ENCODE measurements at regions not wholly inside any gene's neighbourhood (a gene's known extent, or its start where the extent isn't known, plus 50 kb on each side); places are given as distances from the start of the nearest gene placed in this dataset.

DNA sequence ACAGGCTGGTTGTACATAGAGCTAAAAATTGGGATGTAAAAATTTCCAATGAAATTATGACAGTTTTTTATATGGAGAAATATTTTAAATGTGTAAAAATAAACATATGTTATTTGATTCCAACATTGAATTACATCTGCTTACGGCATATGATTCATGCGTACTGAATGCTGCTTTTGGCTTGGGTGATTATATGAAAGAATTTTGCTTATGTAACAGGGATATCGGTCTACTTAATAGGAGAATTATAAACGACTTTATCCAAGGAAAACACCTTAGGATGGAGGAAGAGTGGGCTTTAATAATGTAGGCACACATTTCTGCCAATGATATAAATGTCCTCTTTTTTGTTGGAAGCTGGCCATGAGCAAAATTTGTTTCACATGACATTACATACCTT is 197.3 kb upstream of the GOT2 start:
- TF ChIP-seq, protein P1, sequence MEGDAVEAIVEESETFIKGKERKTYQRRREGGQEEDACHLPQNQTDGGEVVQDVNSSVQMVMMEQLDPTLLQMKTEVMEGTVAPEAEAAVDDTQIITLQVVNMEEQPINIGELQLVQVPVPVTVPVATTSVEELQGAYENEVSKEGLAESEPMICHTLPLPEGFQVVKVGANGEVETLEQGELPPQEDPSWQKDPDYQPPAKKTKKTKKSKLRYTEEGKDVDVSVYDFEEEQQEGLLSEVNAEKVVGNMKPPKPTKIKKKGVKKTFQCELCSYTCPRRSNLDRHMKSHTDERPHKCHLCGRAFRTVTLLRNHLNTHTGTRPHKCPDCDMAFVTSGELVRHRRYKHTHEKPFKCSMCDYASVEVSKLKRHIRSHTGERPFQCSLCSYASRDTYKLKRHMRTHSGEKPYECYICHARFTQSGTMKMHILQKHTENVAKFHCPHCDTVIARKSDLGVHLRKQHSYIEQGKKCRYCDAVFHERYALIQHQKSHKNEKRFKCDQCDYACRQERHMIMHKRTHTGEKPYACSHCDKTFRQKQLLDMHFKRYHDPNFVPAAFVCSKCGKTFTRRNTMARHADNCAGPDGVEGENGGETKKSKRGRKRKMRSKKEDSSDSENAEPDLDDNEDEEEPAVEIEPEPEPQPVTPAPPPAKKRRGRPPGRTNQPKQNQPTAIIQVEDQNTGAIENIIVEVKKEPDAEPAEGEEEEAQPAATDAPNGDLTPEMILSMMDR (IDR thresholded peaks at IDR 0.05; ENCODE audit: insufficient read depth, low read length), result no peak
- no peak overlapping the region for H3K4me3 ChIP-seq (ENCODE audit: low read depth, low read length)
- DNase-seq (ENCODE audit: low read depth), result no peak

DNA sequence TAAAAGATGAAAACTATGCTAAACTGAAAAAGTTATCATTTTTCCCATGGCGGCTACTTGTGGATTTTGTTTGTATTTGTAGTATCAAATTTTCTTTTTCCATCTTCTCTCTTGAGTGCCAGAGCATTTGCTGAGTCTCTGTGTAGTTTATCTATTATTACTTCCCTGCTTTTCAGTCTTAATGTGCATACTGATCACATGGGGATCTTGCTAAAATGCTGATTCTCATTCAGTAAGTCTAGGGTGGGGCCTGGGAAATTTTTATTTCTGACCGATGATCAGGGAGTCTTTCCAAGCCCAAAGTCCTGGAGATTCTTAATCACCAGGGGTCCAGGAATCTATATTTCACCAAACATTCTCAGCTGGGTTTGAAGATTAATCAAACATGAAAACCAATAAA is 189.0 kb upstream of the GOT2 start:
- no peak overlapping the region for H3K4me3 ChIP-seq (ENCODE audit: low read depth, low read length)
- DNase-seq (ENCODE audit: low read depth), result no peak
- TF ChIP-seq, protein P1 (IDR thresholded peaks at IDR 0.05; ENCODE audit: insufficient read depth, low read length), result no peak

DNA sequence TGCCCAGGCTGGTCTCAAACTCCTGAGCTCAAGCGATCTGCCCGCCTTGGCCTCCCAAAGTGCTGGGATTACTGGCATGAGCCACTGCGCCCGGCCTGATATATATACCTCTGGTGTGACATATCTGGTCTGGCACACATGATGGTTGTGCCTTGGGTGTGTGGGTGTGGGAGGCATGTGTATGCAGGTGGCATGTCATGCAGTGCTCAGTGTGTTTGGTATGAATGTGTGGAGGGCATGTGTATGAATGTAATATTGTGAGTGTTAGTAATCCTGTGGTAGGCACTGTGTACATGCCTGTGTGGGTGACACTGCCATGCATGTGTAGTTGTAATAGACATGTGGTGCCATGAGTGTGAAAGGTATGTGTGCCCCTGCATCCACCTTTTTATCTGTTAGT is 179.3 kb upstream of the GOT2 start:
- no peak for DNase-seq (ENCODE audit: low read depth)
- TF ChIP-seq, protein P1 (IDR thresholded peaks at IDR 0.05; ENCODE audit: insufficient read depth, low read length), result no peak
- no peak overlapping the region for H3K4me3 ChIP-seq (ENCODE audit: low read depth, low read length)

DNA sequence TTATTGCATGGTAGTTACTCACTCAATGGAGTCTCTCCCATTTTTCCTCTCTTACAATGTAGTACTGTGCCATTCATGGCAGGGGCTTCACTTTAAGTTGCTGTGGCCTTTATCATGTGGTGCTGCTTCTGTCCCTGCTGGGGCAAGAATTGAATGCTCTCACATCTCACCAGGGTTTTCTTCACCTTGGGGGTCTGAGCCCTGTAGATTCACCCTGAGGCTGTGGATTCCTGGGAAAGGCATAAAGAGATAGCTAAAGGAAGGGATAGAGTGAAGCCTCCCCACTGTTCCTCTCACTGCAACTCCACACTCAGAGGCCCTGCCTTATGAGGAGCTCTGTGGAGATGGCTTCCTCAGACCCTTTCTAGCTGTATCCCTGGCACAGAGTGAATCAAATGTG is 178.5 kb upstream of the GOT2 start:
- TF ChIP-seq, protein P1 (IDR thresholded peaks at IDR 0.05; ENCODE audit: insufficient read depth, low read length), result no peak
- no peak for DNase-seq (ENCODE audit: low read depth)
- H3K4me3 ChIP-seq (ENCODE audit: low read depth, low read length), result no peak overlapping the region

GRCh38 chr16:58906981-58907715 is 173.0 kb upstream of the GOT2 start:
- DNase-seq (ENCODE audit: low read depth), result no peak
- H3K4me3 ChIP-seq (ENCODE audit: low read depth, low read length), result no peak overlapping the region
- TF ChIP-seq, protein P1 (IDR thresholded peaks at IDR 0.05; ENCODE audit: insufficient read depth, low read length), result no peak

DNA sequence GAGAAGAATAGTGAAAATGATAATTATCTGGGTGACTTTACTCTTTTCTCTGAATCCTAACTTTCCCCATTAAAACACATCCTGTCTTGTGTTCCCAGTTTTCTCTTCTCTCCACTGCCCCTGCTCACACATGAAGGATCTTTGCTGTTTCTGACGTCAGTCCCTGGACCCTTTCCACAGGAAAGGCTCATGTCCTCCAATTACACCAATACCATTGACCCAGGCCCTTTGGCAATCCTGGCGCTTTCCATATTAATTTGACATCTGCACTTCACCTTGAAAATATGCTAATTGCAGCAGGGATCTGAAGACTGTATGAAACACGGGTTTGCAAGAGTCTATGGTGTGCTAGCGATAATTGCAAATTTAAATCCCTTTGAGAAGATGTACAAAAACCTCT is 170.2 kb upstream of the GOT2 start:
- TF ChIP-seq, protein P1 (IDR thresholded peaks at IDR 0.05; ENCODE audit: insufficient read depth, low read length), result no peak

DNA sequence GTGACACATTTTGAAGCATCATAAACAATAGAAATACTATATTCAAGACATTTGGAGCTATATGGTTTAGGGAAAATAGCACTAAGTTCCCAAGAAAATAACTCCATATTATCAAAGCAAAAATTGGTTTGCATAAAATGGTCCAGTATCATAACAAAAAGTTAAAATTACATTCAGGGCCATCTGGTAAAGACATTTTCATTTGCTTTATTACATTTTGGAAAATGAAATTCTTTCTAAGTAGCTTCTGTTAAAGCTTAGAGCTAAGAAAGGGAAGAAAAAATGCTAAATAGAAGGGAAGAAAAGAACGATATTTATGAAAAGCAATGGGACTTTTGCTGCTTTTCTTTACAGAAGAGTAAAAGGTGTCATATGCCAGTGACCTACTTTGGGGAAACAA is 155.4 kb upstream of the GOT2 start:
- TF ChIP-seq, protein P1 (IDR thresholded peaks at IDR 0.05; ENCODE audit: insufficient read depth, low read length), result no peak
- H3K4me3 ChIP-seq (ENCODE audit: low read depth, low read length), result no peak overlapping the region
- no peak for DNase-seq (ENCODE audit: low read depth)

More for the DNA sequence above, 170.2 kb upstream of the GOT2 start:
- no peak overlapping the region for H3K4me3 ChIP-seq (ENCODE audit: low read depth, low read length)
- no peak for DNase-seq (ENCODE audit: low read depth)
